ENCODE measurements at regions not wholly inside any gene's neighbourhood (a gene's known extent, or its start where the extent isn't known, plus 50 kb on each side); places are given as distances from the start of the nearest gene placed in this dataset.

- no peak for DNase-seq (ENCODE audit: low spot score)
These were observed 152.5 kb upstream of the GYPC start for GRCh38 chr2:126503476-126503875.

- DNase-seq (ENCODE audit: low spot score), result no peak
These were observed 151.0 kb upstream of the GYPC start for GRCh38 chr2:126504949-126505348.

- DNase-seq (ENCODE audit: low spot score), result no peak
These were observed 149.2 kb upstream of the GYPC start for GRCh38 chr2:126506786-126507185.

GRCh38 chr2:126507425-126507911 lies 148.5 kb upstream of the GYPC start:
- DNase-seq (ENCODE audit: low spot score), result no peak

GRCh38 chr2:126510356-126510755 lies 145.6 kb upstream of the GYPC start:
- DNase-seq (ENCODE audit: low spot score), result no peak

GRCh38 chr2:126510960-126511359 lies 145.0 kb upstream of the GYPC start:
- no peak for DNase-seq (ENCODE audit: low spot score)

GRCh38 chr2:126512026-126512425 lies 143.9 kb upstream of the GYPC start:
- DNase-seq (ENCODE audit: low spot score), result no peak

- no peak for DNase-seq (ENCODE audit: low spot score)
These were observed 142.9 kb upstream of the GYPC start for GRCh38 chr2:126513033-126513432.

- DNase-seq (ENCODE audit: low spot score), result no peak
These were observed 140.5 kb upstream of the GYPC start for GRCh38 chr2:126515471-126515870.

- no peak for DNase-seq (ENCODE audit: low spot score)
These were observed 137.8 kb upstream of the GYPC start for GRCh38 chr2:126518196-126518595.

- DNase-seq (ENCODE audit: low spot score), result peak; percentile 50
These were observed 128.0 kb upstream of the GYPC start for GRCh38 chr2:126527836-126528490.

GRCh38 chr2:126531029-126531428 lies 124.9 kb upstream of the GYPC start:
- DNase-seq (ENCODE audit: low spot score), result no peak

- DNase-seq (ENCODE audit: low spot score), result no peak
These were observed 121.5 kb upstream of the GYPC start for GRCh38 chr2:126534478-126534877.

GRCh38 chr2:126535408-126535807 lies 120.5 kb upstream of the GYPC start:
- DNase-seq (ENCODE audit: low spot score), result no peak

- no peak for DNase-seq (ENCODE audit: low spot score)
These were observed 119.3 kb upstream of the GYPC start for GRCh38 chr2:126536605-126537200.

- DNase-seq (ENCODE audit: low spot score), result no peak
These were observed 116.9 kb upstream of the GYPC start for GRCh38 chr2:126539101-126539500.

- DNase-seq (ENCODE audit: low spot score), result no peak
These were observed 113.7 kb upstream of the GYPC start for GRCh38 chr2:126542247-126542646.

GRCh38 chr2:126543081-126543480 lies 112.9 kb upstream of the GYPC start:
- DNase-seq (ENCODE audit: low spot score), result no peak

GRCh38 chr2:126558029-126558428 lies 97.9 kb upstream of the GYPC start:
- no peak for DNase-seq (ENCODE audit: low spot score)

- DNase-seq (ENCODE audit: low spot score), result no peak
These were observed 87.2 kb upstream of the GYPC start for GRCh38 chr2:126568734-126569133.

GRCh38 chr2:126571403-126571802 lies 84.6 kb upstream of the GYPC start:
- no peak for DNase-seq (ENCODE audit: low spot score)

- DNase-seq (ENCODE audit: low spot score), result no peak
These were observed 80.3 kb upstream of the GYPC start for GRCh38 chr2:126575631-126576030.

GRCh38 chr2:126579868-126580267 lies 76.1 kb upstream of the GYPC start:
- no peak for DNase-seq (ENCODE audit: low spot score)

GRCh38 chr2:126586317-126586716 lies 69.6 kb upstream of the GYPC start:
- DNase-seq (ENCODE audit: low spot score), result no peak

Data from germinal center (tissue), 1 donor.